NB4 (cell line): ENCODE measurements at regions not wholly inside any gene's neighbourhood (a gene's known extent, or its start where the extent isn't known, plus 50 kb on each side); places are given as distances from the start of the nearest gene placed in this dataset.

ENCODE experiments used
- MYC ChIP-seq: IDR thresholded peaks from 2 replicates; pipeline ENCODE4 v1.6.1; 2011; ENCODE audit warnings: low read depth, low read length
- POLR2A ChIP-seq: IDR thresholded peaks from 2 replicates; pipeline ENCODE4 v1.6.1; 2011; ENCODE audit warnings: mild to moderate bottlenecking; ENCODE audit not compliant: insufficient read length; ENCODE audit errors: extremely low read depth
- TF ChIP-seq, protein P1 (sequence below): IDR thresholded peaks from one replicate; pipeline ENCODE4 v1.5.1; 2012; ENCODE audit warnings: low read depth, low read length

DNA sequence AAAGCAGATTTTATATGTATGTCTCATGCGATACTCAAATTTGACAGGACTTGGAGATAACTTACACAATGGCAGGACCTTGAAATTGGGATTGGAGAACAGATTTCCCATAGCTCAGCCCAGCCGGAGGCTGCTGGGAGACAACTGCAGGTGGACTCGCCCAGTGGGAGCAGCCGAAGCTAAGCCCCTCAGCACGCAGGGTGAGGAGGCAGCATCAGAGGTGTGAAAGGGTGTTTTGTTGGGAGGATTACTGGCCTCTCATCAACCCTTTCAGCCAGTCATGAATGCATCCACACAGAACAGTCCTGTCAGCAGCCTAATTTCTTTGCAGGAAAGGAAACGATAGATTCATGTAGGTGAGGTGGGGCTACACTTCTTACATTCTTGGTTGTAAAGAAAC, 110.4 kb upstream of the DYNAP start:
- TF ChIP-seq, protein P1, sequence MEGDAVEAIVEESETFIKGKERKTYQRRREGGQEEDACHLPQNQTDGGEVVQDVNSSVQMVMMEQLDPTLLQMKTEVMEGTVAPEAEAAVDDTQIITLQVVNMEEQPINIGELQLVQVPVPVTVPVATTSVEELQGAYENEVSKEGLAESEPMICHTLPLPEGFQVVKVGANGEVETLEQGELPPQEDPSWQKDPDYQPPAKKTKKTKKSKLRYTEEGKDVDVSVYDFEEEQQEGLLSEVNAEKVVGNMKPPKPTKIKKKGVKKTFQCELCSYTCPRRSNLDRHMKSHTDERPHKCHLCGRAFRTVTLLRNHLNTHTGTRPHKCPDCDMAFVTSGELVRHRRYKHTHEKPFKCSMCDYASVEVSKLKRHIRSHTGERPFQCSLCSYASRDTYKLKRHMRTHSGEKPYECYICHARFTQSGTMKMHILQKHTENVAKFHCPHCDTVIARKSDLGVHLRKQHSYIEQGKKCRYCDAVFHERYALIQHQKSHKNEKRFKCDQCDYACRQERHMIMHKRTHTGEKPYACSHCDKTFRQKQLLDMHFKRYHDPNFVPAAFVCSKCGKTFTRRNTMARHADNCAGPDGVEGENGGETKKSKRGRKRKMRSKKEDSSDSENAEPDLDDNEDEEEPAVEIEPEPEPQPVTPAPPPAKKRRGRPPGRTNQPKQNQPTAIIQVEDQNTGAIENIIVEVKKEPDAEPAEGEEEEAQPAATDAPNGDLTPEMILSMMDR: no peak
- no peak for TF ChIP-seq POLR2A
- no peak for TF ChIP-seq MYC
